ENCODE measurements at regions not wholly inside any gene's neighbourhood (a gene's known extent, or its start where the extent isn't known, plus 50 kb on each side); places are given as distances from the start of the nearest gene placed in this dataset.

GRCh38 chr13:63139277-63139676 lies 1723.6 kb upstream of the PCDH20 start:
- intact Hi-C loops (cut with micrococcal nuclease; ENCODE audit: unreplicated experiment) = no loop called here
- no peak for FAIRE-seq
- BruUV-seq (replicated peaks) = no TSS peak

More at GRCh38 chr13:63139277-63139676, 1723.6 kb upstream of the PCDH20 start:
- Histone ChIP-seq H3K4me2 (ENCODE audit: low read depth, low read length) (no peak overlapping the region), H3K9ac (ENCODE audit: insufficient read depth, low read depth, low read length) (no peak overlapping the region), H4K20me1 (ENCODE audit: insufficient read depth, low read length) (no peaks in the 10 kb centered on the region), H3K4me3 (replicated peaks in 1 of 3; ENCODE audit: insufficient read depth in 1 of 3, low read depth in 2 of 3, low read length in 3 of 3) (no peak overlapping the region), H3K4me1 (ENCODE audit: insufficient read depth, low read length) (no peaks in the 10 kb centered on the region), H3K79me2 (ENCODE audit: insufficient read depth, low read length) (no peaks in the 10 kb centered on the region), H3K36me3 (replicated peaks in 1 of 2; ENCODE audit: control insufficient read depth in 1 of 2, insufficient read depth in 2 of 2, low read length in 2 of 2) (no peaks in the 10 kb centered on the region), H3K9me3 (ENCODE audit: low read length) (no peaks in the 10 kb centered on the region), H2AFZ (ENCODE audit: low read length) (no peak overlapping the region), H3K27ac (ENCODE audit: extremely low read length, insufficient read depth, low read length) (no peak overlapping the region), H3K27me3 (ENCODE audit: control insufficient read depth in 1 of 2, insufficient read depth in 2 of 2, low read length in 2 of 2) (no peaks in the 10 kb centered on the region)
- ATAC-seq = no peak
- in situ Hi-C loops (cut with HindIII; ENCODE audit: extremely low pct_ligation_motif_present, low pct_unique_long_range_greater_than_20kb) = no loop called here
- DNase-seq (ENCODE audit: low spot score) = no peak
- POLR2A ChIA-PET = no interaction called here
- CTCF ChIA-PET (ENCODE audit: low intra/inter-chr PET ratio, low total read pairs) = no interaction called here
- TF ChIP-seq ZNF430 (CRISPR knock-in tag; IDR thresholded peaks at IDR 0.05) = no peak
- TF ChIP-seq CEBPZ (IDR thresholded peaks at IDR 0.05; ENCODE audit: low read length) = no peak
- no peak for TF ChIP-seq ZBTB21 (CRISPR knock-in tag; IDR thresholded peaks at IDR 0.05)
- no peak for TF ChIP-seq PHB2 (IDR thresholded peaks at IDR 0.05; ENCODE audit: partially characterized antibody)
- TF ChIP-seq ZKSCAN1 (IDR thresholded peaks at IDR 0.05; ENCODE audit: low read length) = no peak
- TF ChIP-seq ZNF776 (CRISPR knock-in tag; IDR thresholded peaks at IDR 0.05) = no peak
- TF ChIP-seq FOXC1 (CRISPR knock-in tag; IDR thresholded peaks at IDR 0.05; ENCODE audit: borderline replicate concordance) = no peak
- no peak for TF ChIP-seq SMAD9 (CRISPR knock-in tag; IDR thresholded peaks at IDR 0.05)
- no peak for TF ChIP-seq REST (IDR thresholded peaks at IDR 0.05; ENCODE audit: borderline replicate concordance in 1 of 2, low read depth in 1 of 2, low read length in 2 of 2)
- no peak for TF ChIP-seq TFAP4 (IDR thresholded peaks at IDR 0.05; ENCODE audit: borderline replicate concordance, low read depth)
